ENCODE measurements at regions not wholly inside any gene's neighbourhood (a gene's known extent, or its start where the extent isn't known, plus 50 kb on each side); places are given as distances from the start of the nearest gene placed in this dataset.

GRCh38 chr1:232462213-232462612 is 167.7 kb downstream of the SIPA1L2 start:
- Histone ChIP-seq H3K27ac (ENCODE audit: insufficient read depth, low read depth, low read length) (no peak overlapping the region), H2AFZ (ENCODE audit: low read depth, low read length) (no peak overlapping the region), H3K9ac (replicated peaks; ENCODE audit: extremely low read depth, insufficient read depth, low read length) (no peak overlapping the region), H3K4me2 (ENCODE audit: insufficient read depth, low read length) (no peak overlapping the region), H3K9me1 (replicated peaks; ENCODE audit: control insufficient read depth, extremely low read depth, insufficient read depth, low read length) (no peaks in the 10 kb centered on the region), H3K4me3 (replicated peaks in 1 of 3; ENCODE audit: insufficient read depth in 1 of 3, low read depth in 1 of 3, low read length in 3 of 3) (no peak overlapping the region), H3K9me3 (replicated peaks; ENCODE audit: control insufficient read depth, insufficient read depth, low read length) (no peaks in the 10 kb centered on the region), H3K4me1 (ENCODE audit: control insufficient read depth, extremely low read depth, insufficient read depth, low read length) (no peaks in the 10 kb centered on the region), H3K27me3 (ENCODE audit: control insufficient read depth in 2 of 2, insufficient read depth in 2 of 2, low read length in 2 of 2) (no peaks in the 10 kb centered on the region), H3K79me2 (ENCODE audit: control insufficient read depth, insufficient read depth, low read length) (no peaks in the 10 kb centered on the region), H4K20me1 (replicated peaks; ENCODE audit: control insufficient read depth, extremely low read depth, insufficient read depth, low read length) (no peaks in the 10 kb centered on the region), H3K36me3 (ENCODE audit: control insufficient read depth in 2 of 2, extremely low read depth in 1 of 2, insufficient read depth in 2 of 2, low read length in 2 of 2) (no peaks in the 10 kb centered on the region)
- intact Hi-C loops (cut with micrococcal nuclease), result no loop called here
- DNase-seq (ENCODE audit: low read depth, low spot score), result no peak
- ChIA-PET POLR2A (no interaction called here), CTCF (no interaction called here)
- BruUV-seq (replicated peaks), result no TSS peak
- TF ChIP-seq MAX (IDR thresholded peaks at IDR 0.05; ENCODE audit: insufficient read depth, insufficient read length) (no peak), EZH2 (IDR thresholded peaks at IDR 0.05; ENCODE audit: borderline replicate concordance, low read depth, low read length, severe bottlenecking) (no peak), POLR2AphosphoS5 (IDR thresholded peaks at IDR 0.05; ENCODE audit: insufficient read depth, low read depth, low read length) (no peak), FOS (IDR thresholded peaks at IDR 0.05; ENCODE audit: borderline replicate concordance, insufficient read depth, low read length) (no peak), MYC (IDR thresholded peaks at IDR 0.05; ENCODE audit: low read depth, low read length) (no peak), POLR2A (IDR thresholded peaks at IDR 0.05; ENCODE audit: low read depth, low read length) (no peak), GATA2 (IDR thresholded peaks at IDR 0.05; ENCODE audit: insufficient read depth, insufficient read length, low read depth, low read length) (no peak), JUN (IDR thresholded peaks at IDR 0.05; ENCODE audit: borderline replicate concordance, insufficient read depth, insufficient read length, low read depth) (no peak), CTCF (IDR thresholded peaks at IDR 0.05; ENCODE audit: extremely low read depth in 1 of 2, insufficient read depth in 1 of 2, low read depth in 1 of 2, low read length in 2 of 2) (no peak)
- FAIRE-seq, result peak; percentile 8
- dilution Hi-C loops (cut with MboI; ENCODE audit: extremely low pct_ligation_motif_present, low sequenced_read_pairs), result no loop called here

Data from endothelial cell of umbilical vein (primary cell).